ENCODE measurements at regions not wholly inside any gene's neighbourhood (a gene's known extent, or its start where the extent isn't known, plus 50 kb on each side); places are given as distances from the start of the nearest gene placed in this dataset.
"Not testable (repeated sequence)": the region's sequence is repeated elsewhere in the genome, so short reads cannot be mapped to it uniquely, and the experiment has no call there.

DNA sequence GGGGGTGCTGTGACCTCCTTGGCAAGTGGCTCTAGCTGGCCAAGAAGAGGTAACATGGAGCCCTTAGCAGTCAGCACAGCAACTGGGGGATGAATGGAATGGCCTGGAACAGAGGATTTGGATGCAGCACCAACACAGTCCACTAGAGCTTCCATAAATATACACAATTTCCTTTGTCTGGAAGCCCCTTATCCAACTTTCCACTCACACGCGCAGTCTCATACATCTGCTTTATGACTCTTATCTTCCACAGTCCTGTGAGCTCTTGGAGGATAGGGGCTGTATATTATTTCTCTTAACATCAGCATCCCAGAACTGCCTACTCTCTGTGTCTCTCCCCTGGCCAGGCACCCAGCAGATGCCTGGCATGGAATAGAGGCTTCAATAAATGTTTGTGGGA is 235.6 kb upstream of the MAF start:
- no peaks in the 10 kb centered on the region for H3K36me3 ChIP-seq (ENCODE audit: insufficient read depth, low read length)
- H3K4me3 ChIP-seq = no peak overlapping the region
- H3K9ac ChIP-seq (ENCODE audit: insufficient read length) = no peak overlapping the region
- DNase-seq (ENCODE audit: low read depth, low spot score) = no peak
- no peak overlapping the region for H3K27ac ChIP-seq
- TF ChIP-seq POLR2AphosphoS5 (IDR thresholded peaks at IDR 0.05; ENCODE audit: borderline replicate concordance, low read depth, low read length) (no peak), EZH2 (IDR thresholded peaks at IDR 0.05) (no peak), FOXP2 (optimal IDR thresholded peaks at IDR 0.05; ENCODE audit: control extremely low read depth, extremely low read length, insufficient read depth) (no peak)
- no peaks in the 10 kb centered on the region for H3K9me3 ChIP-seq (ENCODE audit: low read depth, low read length)

- Histone ChIP-seq H3K4me3 (no peak overlapping the region), H3K27ac (no peak overlapping the region), H3K9ac (ENCODE audit: insufficient read length) (no peak overlapping the region), H3K36me3 (ENCODE audit: insufficient read depth, low read length) (no peaks in the 10 kb centered on the region), H3K9me3 (ENCODE audit: low read depth, low read length) (no peaks in the 10 kb centered on the region)
- no peak for DNase-seq (ENCODE audit: low read depth, low spot score)
- no peak for TF ChIP-seq POLR2AphosphoS5 (IDR thresholded peaks at IDR 0.05; ENCODE audit: borderline replicate concordance, low read depth, low read length)
- no peak for TF ChIP-seq EZH2 (IDR thresholded peaks at IDR 0.05)
- no peak for TF ChIP-seq FOXP2 (optimal IDR thresholded peaks at IDR 0.05; ENCODE audit: control extremely low read depth, extremely low read length, insufficient read depth)
Measured at GRCh38 chr16:79835194-79835593, 234.7 kb upstream of the MAF start.

GRCh38 chr16:79834720-79835119 is 234.2 kb upstream of the MAF start:
- Histone ChIP-seq H3K27ac (no peak overlapping the region), H3K9ac (ENCODE audit: insufficient read length) (no peak overlapping the region), H3K4me3 (no peak overlapping the region), H3K36me3 (ENCODE audit: insufficient read depth, low read length) (no peaks in the 10 kb centered on the region), H3K9me3 (ENCODE audit: low read depth, low read length) (no peaks in the 10 kb centered on the region)
- TF ChIP-seq POLR2AphosphoS5 (IDR thresholded peaks at IDR 0.05; ENCODE audit: borderline replicate concordance, low read depth, low read length) = no peak
- TF ChIP-seq EZH2 (IDR thresholded peaks at IDR 0.05) = no peak
- TF ChIP-seq FOXP2 (optimal IDR thresholded peaks at IDR 0.05; ENCODE audit: control extremely low read depth, extremely low read length, insufficient read depth) = no peak
- no peak for DNase-seq (ENCODE audit: low read depth, low spot score)

DNA sequence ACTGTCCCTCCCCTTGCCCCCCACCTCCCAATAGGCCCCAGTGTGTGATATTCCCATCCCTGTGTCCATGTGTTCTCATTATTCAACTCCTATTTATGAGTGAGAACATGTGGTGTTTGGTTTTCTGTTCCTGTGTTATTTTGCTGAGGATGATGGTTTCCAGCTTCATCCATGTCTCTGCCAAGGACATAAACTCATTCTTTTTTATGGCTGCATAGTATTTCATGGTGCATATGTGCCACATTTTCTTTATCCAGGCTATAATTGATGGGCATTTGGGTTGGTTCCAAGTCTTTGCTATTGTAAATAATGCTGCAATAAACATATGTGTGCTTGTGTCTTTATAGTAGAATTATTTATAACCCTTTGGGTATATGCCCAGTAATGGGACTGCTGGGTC is 233.5 kb upstream of the MAF start:
- not testable (repeated sequence) for H3K4me3 ChIP-seq; H3K9me3 ChIP-seq (ENCODE audit: low read depth, low read length); H3K9ac ChIP-seq (ENCODE audit: insufficient read length); H3K36me3 ChIP-seq (ENCODE audit: insufficient read depth, low read length); H3K27ac ChIP-seq; DNase-seq (ENCODE audit: low read depth, low spot score)

DNA sequence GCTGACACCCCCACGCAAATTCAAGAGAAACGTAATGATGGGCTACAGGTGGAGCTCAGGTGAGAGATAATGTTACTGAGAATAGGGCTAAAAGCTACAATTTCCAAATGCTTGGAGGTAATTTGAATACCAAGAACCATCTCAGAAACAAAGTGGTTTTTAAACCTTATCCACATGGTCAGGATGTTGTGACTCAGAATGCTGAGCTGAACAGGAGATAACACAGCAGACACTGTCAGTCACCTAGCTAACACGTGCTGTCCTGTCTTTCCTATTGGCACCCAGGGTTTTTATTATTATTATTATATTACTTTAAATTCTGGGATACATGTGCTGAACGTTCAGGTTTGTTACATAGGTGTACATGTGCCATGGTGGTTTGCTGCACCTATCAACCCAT is 233.0 kb upstream of the MAF start:
- Histone ChIP-seq H3K9ac (ENCODE audit: insufficient read length) (no peak overlapping the region), H3K4me3 (no peak overlapping the region), H3K36me3 (ENCODE audit: insufficient read depth, low read length) (no peaks in the 10 kb centered on the region), H3K27ac (no peak overlapping the region), H3K9me3 (ENCODE audit: low read depth, low read length) (no peaks in the 10 kb centered on the region)
- TF ChIP-seq EZH2 (IDR thresholded peaks at IDR 0.05) = no peak
- TF ChIP-seq POLR2AphosphoS5 (IDR thresholded peaks at IDR 0.05; ENCODE audit: borderline replicate concordance, low read depth, low read length) = no peak
- no peak for TF ChIP-seq FOXP2 (optimal IDR thresholded peaks at IDR 0.05; ENCODE audit: control extremely low read depth, extremely low read length, insufficient read depth)
- DNase-seq (ENCODE audit: low read depth, low spot score) = no peak

GRCh38 chr16:79826732-79827475 is 226.4 kb upstream of the MAF start:
- H3K4me3 ChIP-seq = no peak overlapping the region
- H3K36me3 ChIP-seq (ENCODE audit: insufficient read depth, low read length) = no peaks in the 10 kb centered on the region
- H3K9me3 ChIP-seq (ENCODE audit: low read depth, low read length) = no peaks in the 10 kb centered on the region
- TF ChIP-seq FOXP2 (optimal IDR thresholded peaks at IDR 0.05; ENCODE audit: control extremely low read depth, extremely low read length, insufficient read depth) (no peak), POLR2AphosphoS5 (IDR thresholded peaks at IDR 0.05; ENCODE audit: borderline replicate concordance, low read depth, low read length) (no peak), EZH2 (IDR thresholded peaks at IDR 0.05) (no peak)
- peak; percentile 30 for DNase-seq (ENCODE audit: low read depth, low spot score)
- no peak overlapping the region for H3K27ac ChIP-seq
- no peak overlapping the region for H3K9ac ChIP-seq (ENCODE audit: insufficient read length)

DNA sequence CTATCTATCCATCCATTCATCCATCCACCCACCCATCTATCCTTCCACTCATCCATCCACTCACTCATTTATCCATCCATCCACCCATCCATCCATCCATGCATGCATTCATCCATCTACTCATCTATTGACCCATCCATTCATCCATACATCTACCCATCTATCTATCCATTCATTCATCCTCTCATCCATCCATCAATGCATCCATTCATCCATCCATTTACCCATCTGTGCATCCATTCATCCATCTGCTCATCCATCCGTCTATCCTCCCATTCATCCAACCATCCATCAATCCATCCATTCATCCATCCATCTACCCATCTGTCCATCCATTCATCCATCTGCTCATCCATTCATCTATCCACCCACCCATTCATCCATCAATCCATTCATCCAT is 224.5 kb upstream of the MAF start:
- Histone ChIP-seq H3K36me3 (ENCODE audit: insufficient read depth, low read length) (no peaks in the 10 kb centered on the region), H3K4me3 (no peak overlapping the region), H3K9ac (ENCODE audit: insufficient read length) (no peak overlapping the region), H3K9me3 (ENCODE audit: low read depth, low read length) (no peaks in the 10 kb centered on the region), H3K27ac (no peak overlapping the region)
- DNase-seq (ENCODE audit: low read depth, low spot score) = no peak
- no peak for TF ChIP-seq FOXP2 (optimal IDR thresholded peaks at IDR 0.05; ENCODE audit: control extremely low read depth, extremely low read length, insufficient read depth)
- no peak for TF ChIP-seq POLR2AphosphoS5 (IDR thresholded peaks at IDR 0.05; ENCODE audit: borderline replicate concordance, low read depth, low read length)
- no peak for TF ChIP-seq EZH2 (IDR thresholded peaks at IDR 0.05)

- Histone ChIP-seq H3K4me3 (no peak overlapping the region), H3K36me3 (ENCODE audit: insufficient read depth, low read length) (no peaks in the 10 kb centered on the region), H3K9me3 (ENCODE audit: low read depth, low read length) (no peaks in the 10 kb centered on the region), H3K27ac (no peak overlapping the region), H3K9ac (ENCODE audit: insufficient read length) (no peak overlapping the region)
- no peak for DNase-seq (ENCODE audit: low read depth, low spot score)
- TF ChIP-seq EZH2 (IDR thresholded peaks at IDR 0.05) (no peak), FOXP2 (optimal IDR thresholded peaks at IDR 0.05; ENCODE audit: control extremely low read depth, extremely low read length, insufficient read depth) (no peak), POLR2AphosphoS5 (IDR thresholded peaks at IDR 0.05; ENCODE audit: borderline replicate concordance, low read depth, low read length) (no peak)
Measured at GRCh38 chr16:79823639-79824038, 223.1 kb upstream of the MAF start.

DNA sequence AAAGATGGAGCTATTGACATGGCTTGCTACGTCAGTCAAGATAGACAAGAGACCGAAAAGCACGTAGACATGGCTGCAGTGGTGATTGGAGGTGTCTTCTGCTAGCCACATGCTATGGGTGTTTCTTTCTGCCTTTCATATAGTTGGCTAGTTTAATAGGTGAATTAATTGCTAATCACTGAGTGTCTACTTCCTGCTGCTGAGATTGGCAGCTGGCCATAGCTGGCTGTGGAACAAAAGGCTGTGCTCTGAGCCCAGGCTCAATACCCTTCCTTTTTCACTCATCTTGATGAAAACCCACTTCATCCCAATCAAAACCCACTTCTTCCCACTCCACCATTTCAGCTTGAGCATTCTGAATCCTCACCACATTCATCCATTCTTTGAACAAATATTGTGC is 221.4 kb upstream of the MAF start:
- DNase-seq (ENCODE audit: low read depth, low spot score) = no peak
- TF ChIP-seq POLR2AphosphoS5 (IDR thresholded peaks at IDR 0.05; ENCODE audit: borderline replicate concordance, low read depth, low read length) (no peak), EZH2 (IDR thresholded peaks at IDR 0.05) (no peak), FOXP2 (optimal IDR thresholded peaks at IDR 0.05; ENCODE audit: control extremely low read depth, extremely low read length, insufficient read depth) (no peak)
- Histone ChIP-seq H3K9ac (ENCODE audit: insufficient read length) (no peak overlapping the region), H3K36me3 (ENCODE audit: insufficient read depth, low read length) (no peaks in the 10 kb centered on the region), H3K27ac (no peak overlapping the region), H3K4me3 (no peak overlapping the region), H3K9me3 (ENCODE audit: low read depth, low read length) (no peaks in the 10 kb centered on the region)
